ENCODE measurements at regions not wholly inside any gene's neighbourhood (a gene's known extent, or its start where the extent isn't known, plus 50 kb on each side); places are given as distances from the start of the nearest gene placed in this dataset.

- TF ChIP-seq SAP30 (IDR thresholded peaks at IDR 0.05; ENCODE audit: borderline replicate concordance, insufficient read depth, low read depth, low read length, poor library complexity, severe bottlenecking): no peak
- no peak for TF ChIP-seq SMAD1 (IDR thresholded peaks at IDR 0.05; ENCODE audit: low read depth, low read length, partially characterized antibody)
- TF ChIP-seq CTCF (IDR thresholded peaks at IDR 0.05 in 2 of 3, conservative IDR thresholded peaks at IDR 0.05 in 1 of 3; ENCODE audit: insufficient read depth in 2 of 3, low read depth in 1 of 3, low read length in 3 of 3): no peak
- no peak for TF ChIP-seq HDAC6 (IDR thresholded peaks at IDR 0.05; ENCODE audit: low read depth, low read length)
- no peak for TF ChIP-seq MAX (CRISPR knock-in tag; IDR thresholded peaks at IDR 0.05)
- no peak for TF ChIP-seq RUNX1 (IDR thresholded peaks at IDR 0.05; ENCODE audit: low read depth)
- no peak for TF ChIP-seq ZFX (CRISPR knock-in tag; IDR thresholded peaks at IDR 0.05)
- no peak for TF ChIP-seq THRA (IDR thresholded peaks at IDR 0.05)
These were observed 211.9 kb downstream of the FGF9 start for GRCh38 chr13:21882766-21883165.
